IMR-90 (cell line): ENCODE measurements at regions not wholly inside any gene's neighbourhood (a gene's known extent, or its start where the extent isn't known, plus 50 kb on each side); places are given as distances from the start of the nearest gene placed in this dataset.
A peak's percentile ranks its signal among the peaks of the same experiment; 100 is the strongest.

Experiments used
- ATAC-seq: fragments of 200-7000 bp; cut with Tn5 transposase; 2 replicates; pipeline ENCODE4 v1.9.1; 2020; ENCODE audit warnings: low read depth, mild to moderate bottlenecking, moderate library complexity
- BruUV-seq: library from RNA; stranded (reverse); fragments of 400-500 nt; replicated peaks from 2 replicates; lab custom pipeline; 2021; lab: Mats Ljungman, UMichigan
- CTCF ChIA-PET: fragments of 300-600 bp; formaldehyde crosslinking; extraction: SDS; loops from one replicate; lab custom pipeline; 2021; ENCODE audit warnings: antibody characterized with exemption; lab: Yijun Ruan, JAX
- POLR2A ChIA-PET: fragments of 300-600 bp; sonication (Branson Sonifier 250); formaldehyde crosslinking; loops from one replicate; lab custom pipeline; 2022; ENCODE audit warnings: antibody characterized with exemption; ENCODE audit not compliant: unreplicated experiment; lab: Charles Lee
- DNase-seq: peaks from one replicate; pipeline ENCODE4 v3.0.0; 2013
- H2AFZ ChIP-seq: replicated peaks from 2 replicates; pipeline ENCODE3; 2013; ENCODE audit warnings: low read length, mild to moderate bottlenecking; ENCODE audit not compliant: poor library complexity
- H2AK5ac ChIP-seq: 2 replicates; pipeline ENCODE4 v1.6.1; 2013; ENCODE audit warnings: low read depth, low read length, inconsistent platforms
- H2AK9ac ChIP-seq: replicated peaks from 2 replicates; pipeline ENCODE3; 2013; ENCODE audit warnings: mild to moderate bottlenecking, low read depth, low read length, moderate library complexity; ENCODE audit not compliant: poor library complexity
- H2BK120ac ChIP-seq: 2 replicates; pipeline ENCODE4 v1.6.1; 2013; ENCODE audit warnings: low read depth, low read length, inconsistent platforms
- H2BK15ac ChIP-seq: 3 replicates; pipeline ENCODE4 v1.6.1; 2013; ENCODE audit warnings: low read depth, low read length, inconsistent platforms
- H2BK20ac ChIP-seq: 2 replicates; pipeline ENCODE4 v1.6.1; 2013; ENCODE audit warnings: low read depth, mild to moderate bottlenecking, inconsistent platforms, low read length, moderate library complexity
- H2BK5ac ChIP-seq: 2 replicates; pipeline ENCODE4 v1.6.1; 2013; ENCODE audit warnings: mild to moderate bottlenecking, low read depth, low read length, inconsistent platforms; ENCODE audit not compliant: poor library complexity, severe bottlenecking
- H3K14ac ChIP-seq: replicated peaks from 2 replicates; pipeline ENCODE4 v1.6.1; 2013; ENCODE audit warnings: low read depth, low read length, inconsistent platforms
- H3K18ac ChIP-seq: 2 replicates; pipeline ENCODE4 v1.6.1; 2013; ENCODE audit warnings: low read depth, low read length, control low read depth
- H3K23ac ChIP-seq: 2 replicates; pipeline ENCODE4 v1.6.1; 2013; ENCODE audit warnings: low read depth, low read length, inconsistent platforms
- H3K27ac ChIP-seq: 2 replicates; pipeline ENCODE4 v1.5.1; 2013; ENCODE audit warnings: mild to moderate bottlenecking, control low read depth, low read length; ENCODE audit not compliant: insufficient read depth
- H3K27me3 ChIP-seq: 2 replicates; pipeline ENCODE4 v1.6.1; 2013; ENCODE audit warnings: low read length; ENCODE audit not compliant: control insufficient read depth, insufficient read depth
- H3K36me3 ChIP-seq: 2 replicates; pipeline ENCODE4 v1.6.1; 2013; ENCODE audit warnings: low read length, mixed read lengths; ENCODE audit not compliant: control insufficient read depth, insufficient read depth
- H3K4ac ChIP-seq: 2 replicates; pipeline ENCODE4 v1.6.1; 2013; ENCODE audit warnings: low read depth, low read length, inconsistent platforms
- H3K4me1 ChIP-seq: 2 replicates; pipeline ENCODE4 v1.6.1; 2013; ENCODE audit warnings: low read length, mixed read lengths; ENCODE audit not compliant: control insufficient read depth, insufficient read depth
- H3K4me2 ChIP-seq: 2 replicates; pipeline ENCODE4 v1.6.1; 2013; ENCODE audit warnings: low read depth, mild to moderate bottlenecking, control low read depth, low read length, moderate library complexity
- H3K4me3 ChIP-seq: 2 replicates; pipeline ENCODE4 v1.5.1; 2013; ENCODE audit warnings: low read depth, mild to moderate bottlenecking, control low read depth, low read length, moderate library complexity; ENCODE audit not compliant: insufficient read depth
- H3K56ac ChIP-seq: 2 replicates; pipeline ENCODE4 v1.6.1; 2013; ENCODE audit warnings: low read length, inconsistent platforms; ENCODE audit not compliant: insufficient read depth; ENCODE audit errors: extremely low read depth
- H3K79me1 ChIP-seq, 2 experiments: 2 replicates each; pipeline ENCODE4 v1.6.1; 2013; ENCODE audit warnings: low read length in 2 of 2, inconsistent platforms in 1 of 2, low read depth in 1 of 2
- H3K9ac ChIP-seq: 2 replicates; pipeline ENCODE4 v1.6.1; 2013; ENCODE audit warnings: low read depth, low read length, control low read depth
- H3K9me1 ChIP-seq: 2 replicates; pipeline ENCODE4 v1.6.1; 2013; ENCODE audit warnings: low read length, inconsistent platforms; ENCODE audit not compliant: insufficient read depth
- H3K9me3 ChIP-seq: 2 replicates; pipeline ENCODE4 v1.6.1; 2013; ENCODE audit warnings: low read length; ENCODE audit not compliant: control insufficient read depth, insufficient read depth
- H4K20me1 ChIP-seq: 2 replicates; pipeline ENCODE4 v1.6.1; 2013; ENCODE audit warnings: low read length, inconsistent platforms; ENCODE audit not compliant: insufficient read depth
- H4K5ac ChIP-seq: 2 replicates; pipeline ENCODE4 v1.6.1; 2013; ENCODE audit warnings: mild to moderate bottlenecking, low read depth, low read length, control low read depth
- H4K8ac ChIP-seq, 2 experiments: 2 replicates each; pipeline ENCODE4 v1.6.1; 2013; ENCODE audit warnings: low read depth in 2 of 2, low read length in 2 of 2, control low read depth in 1 of 2, inconsistent platforms in 1 of 2
- H4K91ac ChIP-seq: 2 replicates; pipeline ENCODE4 v1.6.1; 2013; ENCODE audit warnings: low read depth, low read length, inconsistent platforms; ENCODE audit not compliant: insufficient read depth
- CEBPB ChIP-seq: IDR thresholded peaks from 2 replicates; pipeline ENCODE4 v1.6.1; 2012; ENCODE audit warnings: low read depth, low read length, improper control_type of control experiment
- CHD1 ChIP-seq: IDR thresholded peaks from 2 replicates; pipeline ENCODE4 v1.6.1; 2012; ENCODE audit warnings: low read depth, low read length, improper control_type of control experiment
- CTCF ChIP-seq: conservative IDR thresholded peaks from 2 replicates; pipeline ENCODE4 v1.5.1; 2012; ENCODE audit warnings: mild to moderate bottlenecking, low read depth, low read length, improper control_type of control experiment
- MAFK ChIP-seq: IDR thresholded peaks from 2 replicates; pipeline ENCODE4 v1.6.1; 2012; ENCODE audit warnings: low read depth, low read length, improper control_type of control experiment
- MXI1 ChIP-seq: IDR thresholded peaks from 2 replicates; pipeline ENCODE4 v1.6.1; 2012; ENCODE audit warnings: low read depth, mild to moderate bottlenecking, low read length, moderate library complexity, borderline replicate concordance
- WGBS, 2 experiments: methylation state at CpG; one replicate each; pipeline versions ENCODE4 v1.1.5 to v1.1.7; 2013; ENCODE audit warnings: missing lambda C conversion rate in 2 of 2; ENCODE audit not compliant: insufficient read length in 1 of 2; ENCODE audit errors: extremely low coverage in 2 of 2; 5-methylcytosine and 5-hydroxymethylcytosine counted together
- dilution Hi-C: fragments of 300-500 bp; cut with HindIII; formaldehyde crosslinking; loops from one replicate; pipeline ENCODE4 v1.14.3; 2018; ENCODE audit warnings: low sequenced_read_pairs; ENCODE audit not compliant: unreplicated experiment
- in situ Hi-C: fragments of 300-500 bp; cut with MboI; formaldehyde crosslinking; loops from 3 replicates; pipeline ENCODE4 v1.14.3; 2019; ENCODE audit warnings: low sequenced_read_pairs, inconsistent platforms, mixed read lengths
- intact Hi-C: fragments of 100-400 bp; cut with micrococcal nuclease; formaldehyde crosslinking; loops from 2 replicates; pipeline ENCODE4 v1.10.0; 2022

DNA sequence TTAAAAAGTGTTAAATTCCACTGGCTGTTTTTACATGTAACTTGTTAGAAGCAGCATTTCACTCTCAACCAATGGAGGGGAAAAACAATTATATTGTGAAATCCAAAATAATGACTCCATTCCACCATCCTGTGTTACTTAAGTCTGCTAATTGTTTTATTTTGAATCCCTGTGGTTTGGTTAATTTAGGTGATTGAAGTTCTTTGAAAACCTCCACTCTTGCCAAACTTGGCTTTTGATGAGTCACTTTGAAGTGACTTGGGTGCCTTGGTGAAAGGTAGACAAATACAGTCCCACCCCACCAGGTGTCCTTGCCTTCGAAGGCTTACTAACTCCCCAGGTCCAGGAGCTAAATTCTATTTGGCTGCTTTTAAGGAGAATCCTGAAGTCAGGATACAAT, 1303.8 kb upstream of the NRXN1 start:
- ChIA-PET POLR2A (no interaction called here), CTCF (no interaction called here)
- dilution Hi-C loops, result no loop called here
- 0 out of 2 replicates have a peak overlapping the region, but pooled peaks have one; percentile 35 for H2BK20ac ChIP-seq
- no peak overlapping the region for H3K18ac ChIP-seq
- H3K4ac ChIP-seq, result no peak overlapping the region
- H3K79me1 ChIP-seq, result no peaks in the 10 kb centered on the region
- H3K27ac ChIP-seq, result no peak overlapping the region
- no peaks in the 10 kb centered on the region for H3K9me1 ChIP-seq
- no peaks in the 10 kb centered on the region for H3K36me3 ChIP-seq
- no peak overlapping the region for H4K5ac ChIP-seq
- no peak overlapping the region for H3K4me3 ChIP-seq
- H2BK120ac ChIP-seq, result no peak overlapping the region
- H3K9me3 ChIP-seq, result no peaks in the 10 kb centered on the region
- no peak overlapping the region for H3K56ac ChIP-seq
- H4K91ac ChIP-seq, result no peak overlapping the region
- H3K4me1 ChIP-seq, result no peaks in the 10 kb centered on the region
- no peak overlapping the region for H3K23ac ChIP-seq
- BruUV-seq, result no TSS peak
- no peak overlapping the region for H2BK5ac ChIP-seq
- in situ Hi-C loops, result no loop called here
- H3K14ac ChIP-seq, result no peak overlapping the region
- intact Hi-C loops, result no loop called here
- no peak overlapping the region for H3K9ac ChIP-seq
- H2BK15ac ChIP-seq, result no peak overlapping the region; the same call in 2 of the 3 replicates
- H2AK9ac ChIP-seq, result no peak overlapping the region
- H3K27me3 ChIP-seq, result no peaks in the 10 kb centered on the region
- no peak for DNase-seq
- H2AK5ac ChIP-seq, result no peak overlapping the region
- no CpG with 5 or more reads among the region's 1 CpG for WGBS, 2 experiments
- no peak overlapping the region for H4K8ac ChIP-seq
- ATAC-seq, result no peak
- no peak overlapping the region for H3K4me2 ChIP-seq
- no peaks in the 10 kb centered on the region for H4K20me1 ChIP-seq
- no peak overlapping the region for H2AFZ ChIP-seq
- TF ChIP-seq CEBPB (no peak), CTCF (no peak), MAFK (no peak), CHD1 (no peak), MXI1 (no peak)
